SK-N-MC (cell line): ENCODE measurements at regions not wholly inside any gene's neighbourhood (a gene's known extent, or its start where the extent isn't known, plus 50 kb on each side); places are given as distances from the start of the nearest gene placed in this dataset.

Experiments used
- EZH2 ChIP-seq: fragments of 200-600 bp; sonication (generic); IDR thresholded peaks from one replicate; pipeline ENCODE4 v1.6.1; 2017; ENCODE audit warnings: antibody characterized with exemption
- FOXP2 ChIP-seq: optimal IDR thresholded peaks from 2 replicates; pipeline ENCODE3; 2011; ENCODE audit warnings: mild to moderate bottlenecking, moderate library complexity; ENCODE audit not compliant: insufficient read depth; ENCODE audit errors: extremely low read length, control extremely low read depth
- POLR2AphosphoS5 ChIP-seq: IDR thresholded peaks from 2 replicates; pipeline ENCODE4 v1.6.1; 2012; ENCODE audit warnings: mild to moderate bottlenecking, low read depth, low read length, borderline replicate concordance

- no peak for TF ChIP-seq POLR2AphosphoS5
- TF ChIP-seq EZH2, result no peak
- no peak for TF ChIP-seq FOXP2
Observed at GRCh38 chr6:16038938-16039337, 89.9 kb upstream of the MYLIP start.
